ENCODE measurements at regions not wholly inside any gene's neighbourhood (a gene's known extent, or its start where the extent isn't known, plus 50 kb on each side); places are given as distances from the start of the nearest gene placed in this dataset.

DNA sequence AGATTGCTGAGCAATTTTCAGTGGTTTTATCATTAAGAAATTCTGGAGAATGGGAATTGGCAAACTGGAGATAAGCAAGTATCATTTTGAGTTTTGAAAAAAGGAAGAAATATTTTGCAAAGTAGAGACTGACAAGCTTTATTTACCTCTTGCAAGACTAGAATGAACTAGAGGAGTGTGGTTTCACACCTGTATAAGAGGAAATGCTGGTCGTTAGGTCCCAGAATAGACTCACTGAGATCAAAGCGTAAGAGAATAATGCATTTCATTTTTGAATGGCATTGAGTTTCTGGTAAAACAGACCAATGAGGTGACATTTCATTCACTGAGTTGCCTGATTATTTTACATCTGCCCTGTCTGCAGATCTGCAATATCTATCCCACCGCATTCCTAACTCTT lies 308.1 kb downstream of the ADGRL2 start:
- 88% methylated on average over 2 of the region's 3 CpGs for WGBS (ENCODE audit: insufficient coverage, low coverage, low lambda C conversion rate, missing lambda C conversion rate)
- intact Hi-C loops (cut with DNase I): no loop called here
- TF ChIP-seq POLR2A (IDR thresholded peaks at IDR 0.05): no peak
- TF ChIP-seq, protein P1, sequence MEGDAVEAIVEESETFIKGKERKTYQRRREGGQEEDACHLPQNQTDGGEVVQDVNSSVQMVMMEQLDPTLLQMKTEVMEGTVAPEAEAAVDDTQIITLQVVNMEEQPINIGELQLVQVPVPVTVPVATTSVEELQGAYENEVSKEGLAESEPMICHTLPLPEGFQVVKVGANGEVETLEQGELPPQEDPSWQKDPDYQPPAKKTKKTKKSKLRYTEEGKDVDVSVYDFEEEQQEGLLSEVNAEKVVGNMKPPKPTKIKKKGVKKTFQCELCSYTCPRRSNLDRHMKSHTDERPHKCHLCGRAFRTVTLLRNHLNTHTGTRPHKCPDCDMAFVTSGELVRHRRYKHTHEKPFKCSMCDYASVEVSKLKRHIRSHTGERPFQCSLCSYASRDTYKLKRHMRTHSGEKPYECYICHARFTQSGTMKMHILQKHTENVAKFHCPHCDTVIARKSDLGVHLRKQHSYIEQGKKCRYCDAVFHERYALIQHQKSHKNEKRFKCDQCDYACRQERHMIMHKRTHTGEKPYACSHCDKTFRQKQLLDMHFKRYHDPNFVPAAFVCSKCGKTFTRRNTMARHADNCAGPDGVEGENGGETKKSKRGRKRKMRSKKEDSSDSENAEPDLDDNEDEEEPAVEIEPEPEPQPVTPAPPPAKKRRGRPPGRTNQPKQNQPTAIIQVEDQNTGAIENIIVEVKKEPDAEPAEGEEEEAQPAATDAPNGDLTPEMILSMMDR (IDR thresholded peaks at IDR 0.05): no peak
- Histone ChIP-seq H3K4me1 (peaks cover 0 to 5% (median 0%) of the 10 kb centered on the region in 4 donors), H3K9me3 (no peaks in the 10 kb centered on the region), H3K36me3 (no peaks in the 10 kb centered on the region), H3K27me3 (no peaks in the 10 kb centered on the region), H3K4me3 (no peak overlapping the region), H3K27ac (no peak overlapping the region)
- DNase-seq (no peak), ATAC-seq (no peak)

DNA sequence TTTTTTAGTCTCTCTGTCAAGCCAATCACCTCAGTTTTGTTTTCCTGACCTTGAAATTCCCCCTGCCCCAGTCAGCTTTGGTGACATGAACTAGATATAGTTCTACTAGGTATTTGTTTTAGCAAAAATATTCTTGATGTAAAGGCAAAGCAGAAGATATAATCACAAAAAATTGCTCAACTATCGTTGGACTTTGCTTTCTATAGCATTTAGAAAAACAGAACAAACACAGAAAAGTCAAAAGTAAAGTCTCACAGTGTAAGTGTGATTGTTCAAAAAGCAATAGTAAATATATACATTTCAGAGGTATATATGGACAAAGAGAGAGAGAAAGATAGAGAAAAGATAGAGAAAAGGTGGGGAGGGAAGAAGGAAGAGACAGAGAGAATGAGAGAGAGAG lies 305.9 kb downstream of the ADGRL2 start:
- Histone ChIP-seq H3K27ac (no peak overlapping the region), H3K36me3 (no peaks in the 10 kb centered on the region), H3K4me1 (peaks cover 0 to 5% (median 0%) of the 10 kb centered on the region in 4 donors), H3K27me3 (no peaks in the 10 kb centered on the region), H3K9me3 (no peaks in the 10 kb centered on the region), H3K4me3 (no peak overlapping the region)
- WGBS (ENCODE audit: insufficient coverage, low coverage, low lambda C conversion rate, missing lambda C conversion rate): 35% methylated on average over 1 of the region's 1 CpG
- no peak for ATAC-seq
- no peak for DNase-seq
- intact Hi-C loops (cut with DNase I): no loop called here
- no peak for TF ChIP-seq POLR2A (IDR thresholded peaks at IDR 0.05)
- TF ChIP-seq, protein P1 (IDR thresholded peaks at IDR 0.05): no peak

DNA sequence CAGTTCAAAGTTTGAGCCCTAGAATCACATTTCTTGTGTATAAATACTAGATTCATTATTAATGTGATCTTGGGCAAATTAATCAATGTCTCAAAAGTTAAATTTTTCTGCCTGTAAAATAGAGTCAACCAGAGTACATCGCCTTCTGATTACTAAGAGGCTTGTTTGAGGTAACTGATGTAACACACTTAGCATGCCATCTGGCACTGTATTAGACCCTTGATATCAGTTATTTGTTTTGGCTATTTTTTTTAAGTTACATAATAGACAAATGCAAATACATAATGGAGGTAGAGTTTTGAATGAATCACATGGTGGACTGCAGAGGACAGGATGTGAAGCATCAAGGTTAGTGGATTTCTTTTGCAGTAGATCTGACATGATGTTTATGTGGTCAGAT lies 298.4 kb downstream of the ADGRL2 start:
- DNase-seq: no peak
- Histone ChIP-seq H3K36me3 (no peaks in the 10 kb centered on the region), H3K27me3 (no peaks in the 10 kb centered on the region), H3K4me3 (no peak overlapping the region), H3K4me1 (no peaks in the 10 kb centered on the region), H3K27ac (no peak overlapping the region), H3K9me3 (no peaks in the 10 kb centered on the region)
- TF ChIP-seq POLR2A (IDR thresholded peaks at IDR 0.05): no peak
- TF ChIP-seq, protein P1 (IDR thresholded peaks at IDR 0.05): no peak
- peak in 3 of 4 donors; percentile 34 to 68 (median 48) for ATAC-seq
- 25% methylated on average over 1 of the region's 1 CpG for WGBS (ENCODE audit: insufficient coverage, low coverage, low lambda C conversion rate, missing lambda C conversion rate)
- intact Hi-C loops (cut with DNase I): no loop called here

DNA sequence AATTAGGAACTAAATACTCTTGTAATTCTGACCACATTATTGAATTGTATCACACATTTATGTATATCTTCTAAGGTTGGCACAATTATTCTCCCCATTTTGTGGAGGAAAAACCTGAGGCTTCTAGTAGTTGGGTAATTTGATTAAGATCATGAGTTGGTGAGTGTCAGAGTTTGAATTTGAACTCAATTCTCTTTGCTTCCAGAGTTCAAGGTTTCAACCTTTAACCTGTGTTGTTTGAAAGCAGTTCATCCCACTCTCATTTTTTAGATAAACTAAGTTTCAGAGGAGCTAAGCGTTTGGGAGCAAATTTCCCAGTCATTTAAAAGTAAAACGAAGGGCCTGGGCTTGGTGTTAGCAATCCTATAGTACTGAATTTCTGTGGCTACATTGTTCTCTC lies 293.4 kb downstream of the ADGRL2 start:
- H3K36me3 ChIP-seq: no peaks in the 10 kb centered on the region
- no peak overlapping the region for H3K4me3 ChIP-seq
- TF ChIP-seq, protein P1 (IDR thresholded peaks at IDR 0.05): no peak
- no peak for TF ChIP-seq POLR2A (IDR thresholded peaks at IDR 0.05)
- no peak overlapping the region for H3K27ac ChIP-seq
- DNase-seq (no peak), ATAC-seq (peak in 3 of 4 donors; percentile 38 to 57 (median 48))
- H3K9me3 ChIP-seq: no peaks in the 10 kb centered on the region
- H3K4me1 ChIP-seq: no peaks in the 10 kb centered on the region
- no peaks in the 10 kb centered on the region for H3K27me3 ChIP-seq
- 41% methylated on average over 2 of the region's 2 CpGs for WGBS (ENCODE audit: insufficient coverage, low coverage, low lambda C conversion rate, missing lambda C conversion rate)
- intact Hi-C loops (cut with DNase I): no loop called here

DNA sequence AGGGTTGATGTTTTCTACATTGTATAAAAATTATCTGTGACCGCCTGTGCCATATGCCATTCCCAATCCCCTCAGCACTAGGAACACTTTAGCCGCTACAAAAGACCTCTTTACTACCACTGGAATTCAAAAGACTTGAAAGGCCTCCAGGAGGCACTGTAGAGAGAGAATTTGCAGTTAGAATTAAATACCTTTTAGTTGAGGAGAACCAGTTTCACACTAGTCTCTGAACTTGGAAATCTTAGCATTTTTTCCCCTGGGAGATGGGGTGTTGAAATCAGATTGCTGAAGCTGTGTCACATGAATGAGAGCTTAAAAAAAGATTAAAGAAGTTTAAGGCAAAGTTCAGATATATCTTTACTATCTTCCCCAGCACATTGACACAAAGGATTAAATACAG lies 291.0 kb downstream of the ADGRL2 start:
- TF ChIP-seq, protein P1 (IDR thresholded peaks at IDR 0.05): no peak
- no peak for TF ChIP-seq POLR2A (IDR thresholded peaks at IDR 0.05)
- ATAC-seq: no peak
- H3K4me1 ChIP-seq: no peaks in the 10 kb centered on the region
- intact Hi-C loops (cut with DNase I): no loop called here
- no peaks in the 10 kb centered on the region for H3K36me3 ChIP-seq
- H3K27me3 ChIP-seq: no peaks in the 10 kb centered on the region
- WGBS (ENCODE audit: insufficient coverage, low coverage, low lambda C conversion rate, missing lambda C conversion rate): 76% methylated on average over 2 of the region's 2 CpGs
- H3K4me3 ChIP-seq: no peak overlapping the region
- no peaks in the 10 kb centered on the region for H3K9me3 ChIP-seq
- DNase-seq: no peak
- no peak overlapping the region for H3K27ac ChIP-seq

Data from right lobe of liver (tissue), 6 donors.